M059J (cell line): ENCODE measurements at regions not wholly inside any gene's neighbourhood (a gene's known extent, or its start where the extent isn't known, plus 50 kb on each side); places are given as distances from the start of the nearest gene placed in this dataset.
"Not testable (repeated sequence)": the region's sequence is repeated elsewhere in the genome, so short reads cannot be mapped to it uniquely, and the experiment has no call there.

Experiments used
- DNase-seq: peaks from one replicate; pipeline ENCODE4 v3.0.0-alpha.2; 2012; ENCODE audit warnings: low read depth

GRCh38 chr5:1636981-1637638, 113.3 kb upstream of the LPCAT1 start:
- no peak for DNase-seq

GRCh38 chr5:1636208-1636770, 112.5 kb upstream of the LPCAT1 start:
- DNase-seq, result not testable (repeated sequence)

GRCh38 chr5:1635477-1635876, 111.7 kb upstream of the LPCAT1 start:
- DNase-seq, result peak; percentile 38

- no peak for DNase-seq
Measured at GRCh38 chr5:1634337-1634661, 110.5 kb upstream of the LPCAT1 start.

- DNase-seq, result peak; percentile 65
Measured at GRCh38 chr5:1633605-1634336, 110.0 kb upstream of the LPCAT1 start.

- DNase-seq, result not testable (repeated sequence)
Measured at GRCh38 chr5:1631004-1631403, 107.2 kb upstream of the LPCAT1 start.

GRCh38 chr5:1626397-1626796, 102.6 kb upstream of the LPCAT1 start:
- DNase-seq, result not testable (repeated sequence)

- DNase-seq, result not testable (repeated sequence)
Measured at GRCh38 chr5:1619531-1619930, 95.8 kb upstream of the LPCAT1 start.

GRCh38 chr5:1618296-1618865, 94.6 kb upstream of the LPCAT1 start:
- not testable (repeated sequence) for DNase-seq

GRCh38 chr5:1617236-1617755, 93.5 kb upstream of the LPCAT1 start:
- DNase-seq, result not testable (repeated sequence)

GRCh38 chr5:1613515-1613914, 89.8 kb upstream of the LPCAT1 start:
- DNase-seq, result not testable (repeated sequence)

- DNase-seq, result not testable (repeated sequence)
Measured at GRCh38 chr5:1610526-1610925, 86.8 kb upstream of the LPCAT1 start.

GRCh38 chr5:1609111-1609510, 85.4 kb upstream of the LPCAT1 start:
- not testable (repeated sequence) for DNase-seq

GRCh38 chr5:1608336-1608735, 84.6 kb upstream of the LPCAT1 start:
- DNase-seq, result peak; percentile 94

GRCh38 chr5:1606951-1607350, 83.2 kb upstream of the LPCAT1 start:
- not testable (repeated sequence) for DNase-seq

GRCh38 chr5:1603916-1604315, 80.2 kb upstream of the LPCAT1 start:
- not testable (repeated sequence) for DNase-seq

GRCh38 chr5:1601565-1601964, 77.8 kb upstream of the LPCAT1 start:
- DNase-seq, result peak; percentile 20

GRCh38 chr5:1598950-1599737, 75.4 kb upstream of the LPCAT1 start:
- DNase-seq, result peak; percentile 59

GRCh38 chr5:1597093-1597473, 73.3 kb upstream of the LPCAT1 start:
- DNase-seq, result not testable (repeated sequence)

GRCh38 chr5:1596462-1597092, 72.8 kb upstream of the LPCAT1 start:
- DNase-seq, result not testable (repeated sequence)
